ENCODE measurements at regions not wholly inside any gene's neighbourhood (a gene's known extent, or its start where the extent isn't known, plus 50 kb on each side); places are given as distances from the start of the nearest gene placed in this dataset.

DNA sequence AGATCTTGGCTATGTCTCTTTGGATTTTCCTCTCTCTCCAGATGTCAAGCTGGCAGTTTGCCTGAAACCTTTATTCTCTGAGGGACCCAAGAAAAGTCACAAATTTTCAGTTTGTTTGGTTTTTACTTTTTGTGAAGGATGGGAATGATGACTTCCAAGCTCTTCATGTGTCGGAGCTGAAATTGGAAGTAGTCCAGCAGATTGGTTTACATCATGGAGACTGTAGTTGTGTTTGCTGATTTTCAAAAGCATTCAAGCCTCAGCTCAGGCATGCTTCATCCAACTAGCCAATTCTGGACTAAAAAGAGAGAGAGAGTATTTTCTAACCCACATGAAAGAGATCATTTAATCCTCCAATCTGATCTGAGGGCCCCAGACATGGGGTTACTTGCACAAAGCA lies 326.2 kb upstream of the AUTS2 start:
- TF ChIP-seq CTCF (IDR thresholded peaks at IDR 0.05) (no peak), POLR2AphosphoS5 (IDR thresholded peaks at IDR 0.05) (no peak), POLR2A (IDR thresholded peaks at IDR 0.05) (no peak)
